ENCODE measurements at regions not wholly inside any gene's neighbourhood (a gene's known extent, or its start where the extent isn't known, plus 50 kb on each side); places are given as distances from the start of the nearest gene placed in this dataset.

DNA sequence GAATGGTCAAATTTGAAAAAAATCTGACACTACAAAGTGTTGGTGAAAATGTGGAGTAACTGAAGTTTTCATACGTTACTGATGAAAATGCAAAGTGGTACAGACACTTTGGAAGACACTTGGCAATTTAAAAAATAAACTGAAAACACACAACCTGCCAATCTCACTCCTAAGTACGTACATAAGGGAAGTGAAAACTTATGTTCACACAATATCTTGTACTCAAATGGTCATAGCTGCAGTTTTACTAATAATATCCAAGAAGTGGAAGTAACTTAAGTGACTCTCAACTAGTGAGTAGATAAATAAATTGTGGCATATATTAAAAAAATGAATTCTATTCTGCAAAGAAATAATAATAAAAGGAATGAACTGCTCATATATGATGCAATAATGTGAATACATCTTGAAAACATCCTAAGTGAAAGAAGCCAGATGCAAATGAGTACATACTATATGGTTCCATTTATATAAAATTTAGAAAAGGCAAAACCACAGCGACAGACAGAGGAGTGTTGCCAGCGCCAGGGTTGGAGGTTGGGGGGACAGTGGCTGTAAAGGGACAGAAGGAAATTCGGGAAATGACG is 198.2 kb downstream of the ERMARD start:
- no peaks in the 10 kb centered on the region for H3K9me2 ChIP-seq (replicated peaks; ENCODE audit: control insufficient read depth, low read length)
- peaks cover 27% of the 10 kb centered on the region for H3K4me1 ChIP-seq (ENCODE audit: control insufficient read depth, low read length)
- no peaks in the 10 kb centered on the region for H3K79me2 ChIP-seq (ENCODE audit: control insufficient read depth, low read length)
- H3K27me3 ChIP-seq (ENCODE audit: control insufficient read depth, low read length) = no peaks in the 10 kb centered on the region
- H3K9me3 ChIP-seq (ENCODE audit: control insufficient read depth, insufficient read depth, low read length) = no peaks in the 10 kb centered on the region
- H4K20me1 ChIP-seq (ENCODE audit: control insufficient read depth, insufficient read depth, low read depth, low read length) = no peaks in the 10 kb centered on the region
- H3K36me3 ChIP-seq (ENCODE audit: control insufficient read depth, low read length) = no peaks in the 10 kb centered on the region
- H3K4me3 ChIP-seq (ENCODE audit: low read length) = peak overlapping the region; percentile 37
- no peaks in the 10 kb centered on the region; the same call in 1 of the 2 replicates for H3F3A ChIP-seq (ENCODE audit: control insufficient read depth, insufficient read depth)
- H3K27ac ChIP-seq (ENCODE audit: low read depth, low read length) = peak overlapping the region; percentile 57
- peak overlapping the region; percentile 51 for H3K4me2 ChIP-seq (ENCODE audit: low read length)
- no peak for TF ChIP-seq EZH2phosphoT487 (IDR thresholded peaks at IDR 0.05; ENCODE audit: borderline replicate concordance, low read length)
- TF ChIP-seq, protein P1, sequence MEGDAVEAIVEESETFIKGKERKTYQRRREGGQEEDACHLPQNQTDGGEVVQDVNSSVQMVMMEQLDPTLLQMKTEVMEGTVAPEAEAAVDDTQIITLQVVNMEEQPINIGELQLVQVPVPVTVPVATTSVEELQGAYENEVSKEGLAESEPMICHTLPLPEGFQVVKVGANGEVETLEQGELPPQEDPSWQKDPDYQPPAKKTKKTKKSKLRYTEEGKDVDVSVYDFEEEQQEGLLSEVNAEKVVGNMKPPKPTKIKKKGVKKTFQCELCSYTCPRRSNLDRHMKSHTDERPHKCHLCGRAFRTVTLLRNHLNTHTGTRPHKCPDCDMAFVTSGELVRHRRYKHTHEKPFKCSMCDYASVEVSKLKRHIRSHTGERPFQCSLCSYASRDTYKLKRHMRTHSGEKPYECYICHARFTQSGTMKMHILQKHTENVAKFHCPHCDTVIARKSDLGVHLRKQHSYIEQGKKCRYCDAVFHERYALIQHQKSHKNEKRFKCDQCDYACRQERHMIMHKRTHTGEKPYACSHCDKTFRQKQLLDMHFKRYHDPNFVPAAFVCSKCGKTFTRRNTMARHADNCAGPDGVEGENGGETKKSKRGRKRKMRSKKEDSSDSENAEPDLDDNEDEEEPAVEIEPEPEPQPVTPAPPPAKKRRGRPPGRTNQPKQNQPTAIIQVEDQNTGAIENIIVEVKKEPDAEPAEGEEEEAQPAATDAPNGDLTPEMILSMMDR (IDR thresholded peaks at IDR 0.05; ENCODE audit: low read depth, low read length, poor library complexity, severe bottlenecking) = no peak

DNA sequence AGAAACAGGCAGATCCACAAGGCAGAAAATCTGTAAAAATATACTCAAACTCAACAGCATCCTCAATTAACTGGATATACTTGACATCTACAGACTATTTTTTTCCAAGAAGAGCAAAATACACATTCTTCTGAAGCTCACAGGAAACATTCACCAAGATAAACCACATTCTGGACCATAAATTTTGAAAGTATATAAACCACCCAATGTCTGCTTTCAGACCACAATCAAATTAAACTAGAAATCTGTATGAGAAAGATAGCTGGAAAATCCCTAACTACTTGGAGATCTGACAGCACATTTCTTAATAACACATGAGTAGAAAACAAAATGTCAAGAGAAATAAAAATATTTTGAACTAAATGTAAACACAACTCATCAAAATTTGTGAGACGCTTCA is 195.5 kb downstream of the ERMARD start:
- H3K79me2 ChIP-seq (ENCODE audit: control insufficient read depth, low read length) = no peaks in the 10 kb centered on the region
- H3K9me2 ChIP-seq (replicated peaks; ENCODE audit: control insufficient read depth, low read length) = no peaks in the 10 kb centered on the region
- no peaks in the 10 kb centered on the region for H3K36me3 ChIP-seq (ENCODE audit: control insufficient read depth, low read length)
- no peaks in the 10 kb centered on the region for H4K20me1 ChIP-seq (ENCODE audit: control insufficient read depth, insufficient read depth, low read depth, low read length)
- no peaks in the 10 kb centered on the region for H3K27me3 ChIP-seq (ENCODE audit: control insufficient read depth, low read length)
- H3K27ac ChIP-seq (ENCODE audit: low read depth, low read length) = no peak overlapping the region
- no peaks in the 10 kb centered on the region for H3K9me3 ChIP-seq (ENCODE audit: control insufficient read depth, insufficient read depth, low read length)
- no peak overlapping the region for H3K4me2 ChIP-seq (ENCODE audit: low read length)
- H3F3A ChIP-seq (ENCODE audit: control insufficient read depth, insufficient read depth) = no peaks in the 10 kb centered on the region; the same call in 1 of the 2 replicates
- H3K4me3 ChIP-seq (ENCODE audit: low read length) = no peak overlapping the region
- TF ChIP-seq, protein P1 (IDR thresholded peaks at IDR 0.05; ENCODE audit: low read depth, low read length, poor library complexity, severe bottlenecking) = no peak
- no peak for TF ChIP-seq EZH2phosphoT487 (IDR thresholded peaks at IDR 0.05; ENCODE audit: borderline replicate concordance, low read length)
- peaks cover 27% of the 10 kb centered on the region for H3K4me1 ChIP-seq (ENCODE audit: control insufficient read depth, low read length)

DNA sequence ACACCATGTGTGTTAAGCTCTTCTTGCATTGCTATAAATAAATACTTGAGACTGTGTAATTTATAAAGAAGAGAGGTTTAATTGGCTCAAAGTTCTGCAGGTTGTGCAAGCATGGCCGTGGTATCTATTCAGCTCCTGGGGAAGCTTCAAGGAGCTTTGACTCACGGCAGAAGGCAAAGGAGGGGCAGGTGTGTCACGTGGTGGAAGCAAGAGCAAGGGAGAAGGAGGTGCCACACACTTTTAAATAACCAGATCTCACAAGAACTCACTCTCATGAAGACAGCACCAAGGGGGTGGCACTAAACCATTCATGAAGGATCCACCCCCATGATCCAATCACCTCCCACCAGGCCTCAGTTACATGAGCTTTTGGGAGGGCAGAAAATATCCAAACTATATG is 193.7 kb downstream of the ERMARD start:
- TF ChIP-seq, protein P1 (IDR thresholded peaks at IDR 0.05; ENCODE audit: low read depth, low read length, poor library complexity, severe bottlenecking) = no peak
- no peak for TF ChIP-seq EZH2phosphoT487 (IDR thresholded peaks at IDR 0.05; ENCODE audit: borderline replicate concordance, low read length)
- no peaks in the 10 kb centered on the region for H3K79me2 ChIP-seq (ENCODE audit: control insufficient read depth, low read length)
- no peak overlapping the region for H3K27ac ChIP-seq (ENCODE audit: low read depth, low read length)
- no peaks in the 10 kb centered on the region for H4K20me1 ChIP-seq (ENCODE audit: control insufficient read depth, insufficient read depth, low read depth, low read length)
- H3K4me3 ChIP-seq (ENCODE audit: low read length) = no peak overlapping the region
- H3K4me1 ChIP-seq (ENCODE audit: control insufficient read depth, low read length) = peaks cover 17% of the 10 kb centered on the region
- H3F3A ChIP-seq (ENCODE audit: control insufficient read depth, insufficient read depth) = no peaks in the 10 kb centered on the region; the same call in 1 of the 2 replicates
- H3K27me3 ChIP-seq (ENCODE audit: control insufficient read depth, low read length) = no peaks in the 10 kb centered on the region
- H3K36me3 ChIP-seq (ENCODE audit: control insufficient read depth, low read length) = no peaks in the 10 kb centered on the region
- H3K9me3 ChIP-seq (ENCODE audit: control insufficient read depth, insufficient read depth, low read length) = no peaks in the 10 kb centered on the region
- H3K9me2 ChIP-seq (replicated peaks; ENCODE audit: control insufficient read depth, low read length) = no peaks in the 10 kb centered on the region
- no peak overlapping the region for H3K4me2 ChIP-seq (ENCODE audit: low read length)
